Prostate gland (tissue), 2 donors: ENCODE measurements at regions not wholly inside any gene's neighbourhood (a gene's known extent, or its start where the extent isn't known, plus 50 kb on each side); places are given as distances from the start of the nearest gene placed in this dataset.

Source experiments
- DNase-seq: peaks from one replicate; pipeline ENCODE4 v3.0.0-alpha.2; 2019; ENCODE audit warnings: low spot score
- H3K27ac ChIP-seq, 2 donors: fragments of 200-600 bp; sonication (generic); 2 replicates each; pipeline ENCODE4 v1.5.1; 2017 to 2019
- H3K27me3 ChIP-seq: fragments of 200-600 bp; sonication (generic); replicated peaks from 2 replicates; pipeline ENCODE4 v1.5.1; 2019; ENCODE audit not compliant: insufficient read depth
- H3K36me3 ChIP-seq, 2 donors: fragments of 200-600 bp; sonication (generic); 1 replicate in 1 of 2; 2 replicates in 1 of 2; pipeline versions ENCODE4 v1.5.1 to v1.8.1; 2017 to 2019
- H3K4me1 ChIP-seq: fragments of 200-600 bp; sonication (generic); replicated peaks from 2 replicates; pipeline ENCODE4 v1.5.1; 2019
- H3K4me3 ChIP-seq, 2 donors: fragments of 200-600 bp; sonication (generic); 2 replicates each; pipeline ENCODE4 v1.5.1; 2017 to 2019
- H3K9me3 ChIP-seq: fragments of 200-600 bp; sonication (generic); 2 replicates; pipeline ENCODE4 v1.5.1; 2017
- POLR2A ChIP-seq: fragments of 450-650 bp; IDR thresholded peaks from one replicate; pipeline ENCODE4 v1.6.1; 2016; ENCODE audit warnings: antibody characterized with exemption, mild to moderate bottlenecking
- POLR2AphosphoS5 ChIP-seq: sonication (generic); formaldehyde crosslinking; IDR thresholded peaks from one replicate; pipeline ENCODE4 v1.6.1; 2017; ENCODE audit warnings: antibody characterized with exemption
- WGBS: methylation state at CpG from one replicate; pipeline ENCODE4 v1.1.5; 2018; 5-methylcytosine and 5-hydroxymethylcytosine counted together
- intact Hi-C: fragments of 100-400 bp; cut with DNase I; formaldehyde crosslinking; loops from one replicate; pipeline ENCODE4 v1.14.2; 2022
- TF ChIP-seq, protein P1 (sequence below), 4 experiments: fragments of 200-600 bp in 2 of 4; fragments of 450-650 bp in 2 of 4; sonication (generic) in 2 of 4; IDR thresholded peaks; 1 replicate in 3 of 4; 2 replicates in 1 of 4; pipeline ENCODE4 v1.5.1; 2016 to 2019; ENCODE audit warnings: antibody characterized with exemption in 4 of 4, mild to moderate bottlenecking in 2 of 4, moderate library complexity in 2 of 4

DNA sequence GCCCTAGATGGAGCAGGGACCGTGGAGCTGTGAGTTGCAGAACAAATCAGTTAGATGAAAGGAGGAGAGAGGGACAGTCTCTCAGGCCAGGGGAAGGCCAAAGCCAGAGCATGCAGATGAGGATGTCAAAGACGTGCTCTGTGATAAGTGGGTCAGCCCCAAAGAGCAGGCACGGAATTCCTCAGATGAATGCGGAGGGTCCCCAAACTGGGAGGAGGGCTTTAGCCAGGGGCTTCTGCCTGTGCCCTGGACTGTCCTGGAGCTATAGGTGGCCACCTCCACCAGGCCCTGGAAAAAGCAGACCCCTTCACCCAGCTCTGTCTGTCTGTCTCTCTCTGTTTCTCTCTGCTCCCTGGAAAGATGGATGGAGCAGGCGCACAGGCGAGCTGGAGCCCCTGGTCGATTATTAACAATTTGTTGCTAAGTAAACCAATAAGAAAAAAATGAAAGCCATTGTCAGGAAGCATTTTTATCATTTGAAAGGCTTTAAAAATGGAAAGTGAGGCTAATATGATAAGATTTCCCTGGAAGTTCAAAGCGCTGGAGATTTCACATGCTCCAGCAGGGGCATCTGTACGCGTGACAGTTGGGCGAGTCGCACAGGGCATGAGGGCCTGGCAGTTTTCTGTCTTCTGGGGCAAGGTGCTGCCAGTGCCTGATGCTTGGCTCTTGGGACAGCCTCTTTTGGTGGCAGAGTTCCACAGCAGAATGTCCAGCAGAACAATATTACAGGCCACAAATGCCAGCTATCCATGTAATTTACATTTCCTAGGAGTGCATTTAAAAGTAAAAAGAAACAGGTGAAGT lies 241.0 kb downstream of the GLI2 start:
- intact Hi-C loops, result no loop called here
- H3K36me3 ChIP-seq, result no peaks in the 10 kb centered on the region
- 91% methylated on average over 12 of the region's 12 CpGs for WGBS

DNA sequence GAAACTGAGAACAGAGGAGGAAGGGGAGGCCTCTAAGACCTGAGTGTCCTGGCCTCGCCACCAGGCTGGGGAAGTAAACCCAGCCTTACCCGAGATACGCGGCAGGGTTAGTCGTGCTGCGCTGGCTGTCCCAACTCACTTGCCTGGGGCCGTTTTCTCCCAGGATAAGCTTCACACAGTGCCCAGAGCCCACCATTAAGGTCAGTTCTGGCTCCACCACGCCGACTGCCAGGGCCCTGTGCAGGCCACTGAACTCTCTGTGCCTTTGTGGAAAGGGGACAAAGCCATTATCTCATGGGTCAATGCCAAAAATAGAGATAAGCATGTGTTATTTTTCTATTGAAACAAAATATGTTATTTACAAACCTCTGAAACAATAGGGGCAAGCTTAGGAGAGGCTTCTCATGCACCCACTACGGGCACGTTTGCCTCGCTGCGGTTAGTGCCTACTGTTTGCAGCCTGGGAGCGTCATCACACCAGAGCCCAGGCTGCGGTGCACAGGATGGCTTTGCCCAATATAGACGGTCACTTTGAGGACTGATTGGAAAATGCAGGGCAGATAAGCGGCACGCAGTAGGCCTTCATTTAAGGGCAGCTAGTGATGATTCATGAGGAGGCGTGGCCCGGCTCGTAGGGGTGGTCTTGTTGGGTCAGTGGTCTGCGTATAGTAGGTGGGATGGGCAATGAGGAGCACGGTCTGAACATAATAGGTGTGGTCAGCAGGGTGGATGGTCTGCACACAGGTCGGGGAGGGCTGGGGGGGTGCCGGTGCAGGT lies 242.1 kb downstream of the GLI2 start:
- intact Hi-C loops, result no loop called here
- H3K36me3 ChIP-seq, result no peaks in the 10 kb centered on the region
- TF ChIP-seq POLR2AphosphoS5, result no peak
- TF ChIP-seq, protein P1, sequence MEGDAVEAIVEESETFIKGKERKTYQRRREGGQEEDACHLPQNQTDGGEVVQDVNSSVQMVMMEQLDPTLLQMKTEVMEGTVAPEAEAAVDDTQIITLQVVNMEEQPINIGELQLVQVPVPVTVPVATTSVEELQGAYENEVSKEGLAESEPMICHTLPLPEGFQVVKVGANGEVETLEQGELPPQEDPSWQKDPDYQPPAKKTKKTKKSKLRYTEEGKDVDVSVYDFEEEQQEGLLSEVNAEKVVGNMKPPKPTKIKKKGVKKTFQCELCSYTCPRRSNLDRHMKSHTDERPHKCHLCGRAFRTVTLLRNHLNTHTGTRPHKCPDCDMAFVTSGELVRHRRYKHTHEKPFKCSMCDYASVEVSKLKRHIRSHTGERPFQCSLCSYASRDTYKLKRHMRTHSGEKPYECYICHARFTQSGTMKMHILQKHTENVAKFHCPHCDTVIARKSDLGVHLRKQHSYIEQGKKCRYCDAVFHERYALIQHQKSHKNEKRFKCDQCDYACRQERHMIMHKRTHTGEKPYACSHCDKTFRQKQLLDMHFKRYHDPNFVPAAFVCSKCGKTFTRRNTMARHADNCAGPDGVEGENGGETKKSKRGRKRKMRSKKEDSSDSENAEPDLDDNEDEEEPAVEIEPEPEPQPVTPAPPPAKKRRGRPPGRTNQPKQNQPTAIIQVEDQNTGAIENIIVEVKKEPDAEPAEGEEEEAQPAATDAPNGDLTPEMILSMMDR (IDR thresholded peaks at IDR 0.05), result no peak
- no peak for DNase-seq
- no peaks in the 10 kb centered on the region for H3K4me1 ChIP-seq
- H3K27ac ChIP-seq, result no peak overlapping the region
- 90% methylated on average over 25 of the region's 25 CpGs for WGBS
- no peaks in the 10 kb centered on the region for H3K27me3 ChIP-seq
- H3K4me3 ChIP-seq, result no peak overlapping the region
- no peaks in the 10 kb centered on the region for H3K9me3 ChIP-seq

More for the DNA sequence above, 241.0 kb downstream of the GLI2 start:
- no peak for DNase-seq
- Histone ChIP-seq H3K4me1 (no peaks in the 10 kb centered on the region), H3K4me3 (no peak overlapping the region), H3K27ac (no peak overlapping the region), H3K27me3 (no peaks in the 10 kb centered on the region), H3K9me3 (no peaks in the 10 kb centered on the region)
- TF ChIP-seq POLR2AphosphoS5 (no peak), POLR2A (no peak)
- TF ChIP-seq, protein P1 (IDR thresholded peaks at IDR 0.05), result no peak

DNA sequence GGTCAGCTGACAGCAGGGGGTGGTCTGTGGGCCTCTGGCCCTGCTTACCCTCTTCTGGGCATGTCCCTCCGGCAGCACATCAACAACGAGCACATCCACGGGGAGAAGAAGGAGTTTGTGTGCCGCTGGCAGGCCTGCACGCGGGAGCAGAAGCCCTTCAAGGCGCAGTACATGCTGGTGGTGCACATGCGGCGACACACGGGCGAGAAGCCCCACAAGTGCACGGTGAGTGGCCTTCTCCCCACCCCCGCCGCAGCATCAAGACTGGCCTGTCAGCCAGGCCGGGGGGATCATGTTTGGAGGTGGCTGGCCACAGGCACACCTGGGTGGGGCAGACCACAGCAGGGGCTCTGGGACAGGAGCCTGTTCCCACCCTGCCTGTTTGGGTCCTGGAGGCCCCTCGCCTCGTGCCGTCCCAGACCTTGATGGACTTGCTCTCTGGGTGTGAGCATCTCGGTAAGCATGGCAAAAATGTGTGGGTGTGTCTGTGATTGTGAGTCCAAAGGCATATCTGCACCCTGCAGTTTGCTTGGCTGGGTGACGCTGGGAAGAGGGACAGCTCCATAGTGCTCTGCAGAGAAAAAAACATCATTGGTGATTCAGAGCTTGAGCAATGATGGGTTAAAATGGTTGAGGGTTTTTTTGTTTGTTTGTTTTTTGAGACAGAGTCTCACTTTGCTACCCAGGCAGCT lies 242.8 kb downstream of the GLI2 start:
- Histone ChIP-seq H3K27me3 (no peaks in the 10 kb centered on the region), H3K36me3 (no peaks in the 10 kb centered on the region), H3K4me3 (no peak overlapping the region), H3K4me1 (no peaks in the 10 kb centered on the region), H3K27ac (no peak overlapping the region), H3K9me3 (no peaks in the 10 kb centered on the region)
- DNase-seq, result no peak
- TF ChIP-seq POLR2A (no peak), POLR2AphosphoS5 (no peak)
- TF ChIP-seq, protein P1 (IDR thresholded peaks at IDR 0.05), result no peak
- intact Hi-C loops, result no loop called here
- 91% methylated on average over 20 of the region's 20 CpGs for WGBS

DNA sequence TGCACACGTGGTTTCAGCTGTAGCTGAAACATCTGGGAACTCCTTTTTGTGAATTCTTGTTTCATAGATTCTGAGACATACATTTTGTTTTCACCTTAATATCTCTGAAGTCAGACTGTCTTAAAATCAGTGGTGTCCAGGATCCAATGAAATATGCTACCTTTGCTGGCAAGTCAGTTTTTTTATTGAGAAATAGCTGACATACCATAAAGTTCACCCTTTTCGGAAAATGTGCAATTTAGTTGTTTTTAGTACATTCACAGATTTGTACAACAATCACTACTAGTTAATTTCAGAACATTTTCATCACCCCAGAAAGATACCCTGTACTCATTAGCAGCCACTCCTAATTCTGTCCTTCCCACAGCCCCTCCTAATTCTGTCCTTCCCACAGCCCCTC lies 243.7 kb downstream of the GLI2 start:
- Histone ChIP-seq H3K9me3 (no peaks in the 10 kb centered on the region), H3K27ac (no peak overlapping the region), H3K27me3 (no peaks in the 10 kb centered on the region), H3K36me3 (no peaks in the 10 kb centered on the region), H3K4me3 (no peak overlapping the region), H3K4me1 (no peaks in the 10 kb centered on the region)
- 34% methylated on average over 2 of the region's 2 CpGs for WGBS
- intact Hi-C loops, result no loop called here
- no peak for DNase-seq
- TF ChIP-seq POLR2AphosphoS5, result no peak
- TF ChIP-seq, protein P1 (IDR thresholded peaks at IDR 0.05), result no peak
- TF ChIP-seq POLR2A, result no peak
